Gastroesophageal sphincter (tissue), 4 donors: ENCODE measurements at regions not wholly inside any gene's neighbourhood (a gene's known extent, or its start where the extent isn't known, plus 50 kb on each side); places are given as distances from the start of the nearest gene placed in this dataset.
A peak's percentile ranks its signal among the peaks of the same experiment; 100 is the strongest.

Experiments
- ATAC-seq: fragments of 150-250 bp; one replicate; pipeline ENCODE4 v1.9.1; 2016; ENCODE audit warnings: mild to moderate bottlenecking, moderate library complexity
- H3K27ac ChIP-seq, 4 donors: fragments of 200-600 bp; sonication (generic) in 3 of 4; 1 replicate in 3 of 4; 2 replicates in 1 of 4; pipeline ENCODE4 v1.5.1; 2016 to 2019
- H3K27me3 ChIP-seq: fragments of 200-600 bp; sonication (generic); one replicate; pipeline ENCODE4 v1.5.1; 2019
- H3K36me3 ChIP-seq, 2 donors: fragments of 200-600 bp; sonication (generic); one replicate each; pipeline ENCODE4 v1.5.1; 2019; ENCODE audit warnings: control low read depth in 1 of 2
- H3K4me1 ChIP-seq, 3 donors: fragments of 200-600 bp; sonication (generic); 1 replicate in 2 of 3; 2 replicates in 1 of 3; pipeline ENCODE4 v1.5.1; 2016 to 2019; ENCODE audit warnings: control low read depth in 2 of 3
- H3K4me3 ChIP-seq, 2 donors: fragments of 200-600 bp; sonication (generic); one replicate each; pipeline ENCODE4 v1.5.1; 2019; ENCODE audit warnings: mild to moderate bottlenecking in 1 of 2, moderate library complexity in 1 of 2
- H3K9me3 ChIP-seq, 3 donors: fragments of 200-600 bp; sonication (generic); one replicate each; pipeline ENCODE4 v1.5.1; 2017 to 2019; ENCODE audit warnings: control low read depth in 2 of 3
- EP300 ChIP-seq: sonication (generic); formaldehyde crosslinking; IDR thresholded peaks from one replicate; pipeline ENCODE4 v1.6.1; 2017; ENCODE audit warnings: antibody characterized with exemption, mild to moderate bottlenecking
- POLR2A ChIP-seq, 2 donors: fragments of 450-650 bp; IDR thresholded peaks; one replicate each; pipeline ENCODE4 v1.6.1; 2017; ENCODE audit warnings: antibody characterized with exemption in 2 of 2, mild to moderate bottlenecking in 2 of 2, moderate library complexity in 1 of 2
- POLR2AphosphoS5 ChIP-seq: sonication (generic); formaldehyde crosslinking; IDR thresholded peaks from one replicate; pipeline ENCODE4 v1.6.1; 2017; ENCODE audit warnings: antibody characterized with exemption
- WGBS, 2 donors: methylation state at CpG; one replicate each; pipeline ENCODE4 v1.1.5; 2018; ENCODE audit warnings: low coverage in 1 of 2; 5-methylcytosine and 5-hydroxymethylcytosine counted together
- TF ChIP-seq, protein P1 (sequence below), 4 experiments: fragments of 200-600 bp in 2 of 4; fragments of 450-650 bp in 2 of 4; sonication (generic) in 1 of 4; IDR thresholded peaks; one replicate each; pipeline ENCODE4 v1.5.1; 2017 to 2019; ENCODE audit warnings: antibody characterized with exemption in 4 of 4, mild to moderate bottlenecking in 2 of 4, moderate library complexity in 2 of 4

GRCh38 chr17:77598241-77598620 lies 360.3 kb upstream of the TNRC6C start:
- 83% methylated on average over 1 of the region's 4 CpGs; no CpG with 5 or more reads in 1 of the 2 donors for WGBS, 2 donors

DNA sequence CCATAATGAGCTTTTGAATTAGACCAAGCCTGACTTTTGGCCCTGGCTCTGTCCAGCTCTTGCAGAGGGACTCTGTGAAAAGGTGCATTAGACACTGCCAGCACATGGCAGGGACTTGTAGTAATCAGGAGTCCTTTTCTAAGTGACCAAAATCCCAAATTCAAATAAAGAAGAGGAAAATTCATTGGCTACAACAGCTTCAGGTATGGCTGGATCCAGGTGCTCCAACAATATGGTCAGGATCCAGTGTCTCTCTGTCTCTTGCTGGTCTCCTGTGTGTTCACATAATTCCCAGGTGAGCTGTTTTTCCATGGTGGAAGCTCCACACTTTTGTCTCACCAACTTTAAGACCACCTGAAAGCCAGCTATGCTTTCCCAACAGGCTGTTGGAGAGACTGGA lies 358.8 kb upstream of the TNRC6C start:
- Histone ChIP-seq H3K36me3 (no peaks in the 10 kb centered on the region), H3K27ac (peak overlapping the region in 1 of 4 donors; percentile 92), H3K9me3 (no peaks in the 10 kb centered on the region), H3K27me3 (no peaks in the 10 kb centered on the region), H3K4me3 (no peak overlapping the region), H3K4me1 (peaks cover 8 to 41% (median 21%) of the 10 kb centered on the region in 3 donors)
- TF ChIP-seq POLR2A (IDR thresholded peaks at IDR 0.05) = no peak
- TF ChIP-seq, protein P1, sequence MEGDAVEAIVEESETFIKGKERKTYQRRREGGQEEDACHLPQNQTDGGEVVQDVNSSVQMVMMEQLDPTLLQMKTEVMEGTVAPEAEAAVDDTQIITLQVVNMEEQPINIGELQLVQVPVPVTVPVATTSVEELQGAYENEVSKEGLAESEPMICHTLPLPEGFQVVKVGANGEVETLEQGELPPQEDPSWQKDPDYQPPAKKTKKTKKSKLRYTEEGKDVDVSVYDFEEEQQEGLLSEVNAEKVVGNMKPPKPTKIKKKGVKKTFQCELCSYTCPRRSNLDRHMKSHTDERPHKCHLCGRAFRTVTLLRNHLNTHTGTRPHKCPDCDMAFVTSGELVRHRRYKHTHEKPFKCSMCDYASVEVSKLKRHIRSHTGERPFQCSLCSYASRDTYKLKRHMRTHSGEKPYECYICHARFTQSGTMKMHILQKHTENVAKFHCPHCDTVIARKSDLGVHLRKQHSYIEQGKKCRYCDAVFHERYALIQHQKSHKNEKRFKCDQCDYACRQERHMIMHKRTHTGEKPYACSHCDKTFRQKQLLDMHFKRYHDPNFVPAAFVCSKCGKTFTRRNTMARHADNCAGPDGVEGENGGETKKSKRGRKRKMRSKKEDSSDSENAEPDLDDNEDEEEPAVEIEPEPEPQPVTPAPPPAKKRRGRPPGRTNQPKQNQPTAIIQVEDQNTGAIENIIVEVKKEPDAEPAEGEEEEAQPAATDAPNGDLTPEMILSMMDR (IDR thresholded peaks at IDR 0.05) = no peak
- no peak for TF ChIP-seq POLR2AphosphoS5
- no peak for TF ChIP-seq EP300
- ATAC-seq = no peak

More at GRCh38 chr17:77598241-77598620, 360.3 kb upstream of the TNRC6C start:
- peaks cover 8 to 29% (median 17%) of the 10 kb centered on the region in 3 donors for H3K4me1 ChIP-seq
- H3K9me3 ChIP-seq = no peaks in the 10 kb centered on the region
- no peak for ATAC-seq
- TF ChIP-seq POLR2AphosphoS5 (no peak), EP300 (no peak), POLR2A (IDR thresholded peaks at IDR 0.05) (no peak)
- TF ChIP-seq, protein P1 (IDR thresholded peaks at IDR 0.05) = no peak
- H3K27me3 ChIP-seq = no peaks in the 10 kb centered on the region
- no peaks in the 10 kb centered on the region for H3K36me3 ChIP-seq
- no peak overlapping the region for H3K4me3 ChIP-seq
- H3K27ac ChIP-seq = no peak overlapping the region

DNA sequence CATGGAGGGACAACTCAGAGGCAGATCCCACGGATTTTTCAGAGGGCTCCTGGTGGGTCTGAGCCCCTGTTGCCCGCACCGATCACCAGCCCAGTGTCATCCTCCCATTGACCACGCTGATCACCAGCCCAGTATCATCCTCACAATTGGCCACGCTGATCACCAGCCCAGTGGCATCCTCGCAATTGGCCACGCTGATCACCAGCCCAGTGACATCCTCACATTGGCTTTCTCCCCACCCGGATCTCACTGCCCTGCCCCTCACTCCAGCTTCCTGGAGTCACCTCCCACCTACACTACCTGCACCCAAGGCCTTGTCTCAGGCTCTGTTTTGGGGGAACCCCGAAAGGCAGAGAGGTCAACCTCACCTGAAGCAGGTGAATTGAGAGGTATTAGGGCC lies 358.2 kb upstream of the TNRC6C start:
- Histone ChIP-seq H3K27ac (peak overlapping the region in 3 of 4 donors; percentile 92), H3K27me3 (no peaks in the 10 kb centered on the region), H3K4me1 (peaks cover 8 to 41% (median 21%) of the 10 kb centered on the region in 3 donors), H3K9me3 (no peaks in the 10 kb centered on the region), H3K4me3 (no peak overlapping the region), H3K36me3 (no peaks in the 10 kb centered on the region)
- TF ChIP-seq EP300 (no peak), POLR2A (IDR thresholded peaks at IDR 0.05) (no peak), POLR2AphosphoS5 (no peak)
- TF ChIP-seq, protein P1 (IDR thresholded peaks at IDR 0.05) = no peak
- no peak for ATAC-seq
- 87 to 100% methylated on average over 2 to 7 of the region's 9 CpGs for WGBS, 2 donors

DNA sequence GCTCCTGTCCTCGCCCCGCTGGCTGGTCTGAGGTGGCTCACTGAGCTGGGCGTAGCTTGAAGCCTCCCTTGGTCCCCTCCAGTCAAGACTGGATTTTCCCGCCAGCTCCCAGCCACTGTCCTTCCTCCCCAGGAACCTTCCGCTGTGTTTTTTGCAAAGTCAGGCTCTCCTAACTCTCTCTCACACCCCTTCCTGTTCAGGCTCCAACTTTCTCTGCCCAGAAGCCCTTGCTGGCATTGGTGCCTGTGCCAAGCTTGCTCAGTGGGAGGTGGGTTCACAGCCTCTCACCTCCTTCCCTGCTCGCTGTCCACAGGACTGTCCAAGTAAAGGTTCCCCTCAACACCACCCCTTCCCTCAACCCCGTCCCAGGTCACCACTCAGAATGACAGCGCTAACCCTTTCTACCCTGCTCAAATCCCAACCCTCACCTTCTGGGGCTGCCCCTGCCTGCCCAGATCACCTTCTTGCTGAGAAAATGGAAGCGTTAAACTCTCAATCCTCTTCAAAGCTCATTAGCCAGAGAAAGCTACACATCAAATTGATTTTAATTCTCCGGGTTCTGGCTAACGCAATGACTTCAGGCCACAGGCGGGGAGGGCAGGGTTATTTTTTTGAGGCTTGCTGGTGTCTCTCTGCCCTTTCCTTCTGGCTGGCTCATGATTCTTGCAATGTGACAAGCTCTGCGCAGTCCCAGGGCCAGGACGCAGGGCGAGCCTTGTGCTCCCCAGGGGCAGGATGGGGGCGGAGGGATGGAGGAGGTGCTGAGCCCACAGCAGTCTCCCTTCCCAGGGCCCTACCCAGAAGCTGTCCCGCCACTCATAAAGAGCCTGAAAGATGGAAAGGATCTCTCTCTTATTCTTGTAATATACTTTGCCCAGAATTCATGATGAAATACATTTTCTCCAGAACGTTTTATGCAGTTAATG lies 357.2 kb upstream of the TNRC6C start:
- Histone ChIP-seq H3K27ac (peak overlapping the region; percentile 77 to 92 (median 92)), H3K4me3 (no peak overlapping the region), H3K4me1 (peaks cover 8 to 41% (median 21%) of the 10 kb centered on the region in 3 donors), H3K36me3 (no peaks in the 10 kb centered on the region), H3K9me3 (no peaks in the 10 kb centered on the region), H3K27me3 (no peaks in the 10 kb centered on the region)
- TF ChIP-seq, protein P1 (IDR thresholded peaks at IDR 0.05) = no peak
- peak; percentile 21 for TF ChIP-seq POLR2AphosphoS5
- TF ChIP-seq EP300 = no peak
- WGBS, 2 donors = 78 to 79% methylated on average over 8 to 9 of the region's 18 CpGs
- ATAC-seq = no peak
